H1 (cell line): ENCODE measurements at regions not wholly inside any gene's neighbourhood (a gene's known extent, or its start where the extent isn't known, plus 50 kb on each side); places are given as distances from the start of the nearest gene placed in this dataset.

Experiments used
- CTCF ChIA-PET: fragments of 300-600 bp; sonication (Branson Sonifier 250); formaldehyde crosslinking; loops from one replicate; lab custom pipeline; 2021; ENCODE audit not compliant: partially characterized antibody; lab: Charles Lee
- POLR2A ChIA-PET: fragments of 300-600 bp; sonication (Branson Sonifier 250); formaldehyde crosslinking; loops from one replicate; lab custom pipeline; 2021; ENCODE audit warnings: inconsistent platforms; ENCODE audit not compliant: partially characterized antibody; lab: Charles Lee
- DNase-seq, 2 experiments: peaks; one replicate each; pipeline versions ENCODE4 v3.0.0 to v3.0.0-alpha.2; 2010 to 2022; ENCODE audit warnings: low spot score in 2 of 2, low read depth in 1 of 2, mixed read lengths in 1 of 2
- FAIRE-seq: peaks from 2 replicates; lab custom pipeline; 2011; peaks lifted over from hg19 to GRCh38; lab: Jason Lieb, UNC
- H2AFZ ChIP-seq: 2 replicates; pipeline ENCODE4 v1.8.1; 2012; ENCODE audit warnings: low read length, inconsistent platforms
- H2AK5ac ChIP-seq: 2 replicates; pipeline ENCODE4 v1.6.1; 2013; ENCODE audit warnings: low read depth, low read length
- H2BK120ac ChIP-seq: replicated peaks from 2 replicates; pipeline ENCODE3; 2013; ENCODE audit warnings: low read depth, low read length, inconsistent platforms
- H2BK12ac ChIP-seq: 2 replicates; pipeline ENCODE4 v1.6.1; 2013; ENCODE audit warnings: low read depth, low read length
- H2BK15ac ChIP-seq: 2 replicates; pipeline ENCODE4 v1.6.1; 2013; ENCODE audit warnings: low read length
- H2BK20ac ChIP-seq: 2 replicates; pipeline ENCODE4 v1.6.1; 2013; ENCODE audit warnings: low read length
- H2BK5ac ChIP-seq: 2 replicates; pipeline ENCODE4 v1.6.1; 2013; ENCODE audit warnings: low read depth, low read length
- H3K14ac ChIP-seq: 2 replicates; pipeline ENCODE4 v1.6.1; 2013; ENCODE audit warnings: inconsistent platforms; ENCODE audit not compliant: insufficient read length
- H3K18ac ChIP-seq: 2 replicates; pipeline ENCODE4 v1.6.1; 2013; ENCODE audit warnings: low read length; ENCODE audit errors: extremely low read depth
- H3K23ac ChIP-seq: 2 replicates; pipeline ENCODE4 v1.6.1; 2013; ENCODE audit warnings: inconsistent platforms; ENCODE audit not compliant: insufficient read length
- H3K23me2 ChIP-seq: 2 replicates; pipeline ENCODE4 v1.6.1; 2013; ENCODE audit warnings: low read depth, low read length
- H3K27ac ChIP-seq: 2 replicates; pipeline ENCODE4 v1.6.1; 2011; ENCODE audit warnings: low read depth, low read length, inconsistent platforms
- H3K27me3 ChIP-seq, 4 experiments: replicated peaks in 1 of 4; 1 replicate in 1 of 4; 2 replicates in 3 of 4; pipeline versions ENCODE4 v1.6.1 to v1.8.1; 2011 to 2013; ENCODE audit warnings: low read length in 3 of 4, mild to moderate bottlenecking in 3 of 4, inconsistent platforms in 2 of 4, mixed read lengths in 2 of 4, moderate library complexity in 1 of 4; ENCODE audit not compliant: control insufficient read depth in 3 of 4, insufficient read depth in 3 of 4; ENCODE audit errors: extremely low read depth in 1 of 4
- H3K36me3 ChIP-seq, 4 experiments: 2 replicates each; pipeline versions ENCODE4 v1.6.1 to v1.8.1; 2011 to 2013; ENCODE audit warnings: mild to moderate bottlenecking in 4 of 4, low read length in 3 of 4, moderate library complexity in 2 of 4, control low read depth in 1 of 4, inconsistent platforms in 1 of 4; ENCODE audit not compliant: insufficient read depth in 4 of 4, control insufficient read depth in 2 of 4
- H3K4ac ChIP-seq: replicated peaks from 2 replicates; pipeline ENCODE3; 2013; ENCODE audit warnings: low read length, low read depth, mixed read lengths, inconsistent platforms; ENCODE audit not compliant: insufficient read length
- H3K4me1 ChIP-seq, 4 experiments: replicated peaks in 1 of 4; 1 replicate in 1 of 4; 2 replicates in 3 of 4; pipeline versions ENCODE4 v1.6.1 to v1.8.1; 2011 to 2013; ENCODE audit warnings: low read length in 3 of 4, inconsistent platforms in 2 of 4, mixed read lengths in 1 of 4; ENCODE audit not compliant: insufficient read depth in 4 of 4, control insufficient read depth in 3 of 4
- H3K4me2 ChIP-seq, 2 experiments: 2 replicates each; pipeline versions ENCODE4 v1.6.1 to v1.8.1; 2011 to 2013; ENCODE audit warnings: low read depth in 2 of 2, low read length in 2 of 2, control low read depth in 1 of 2, inconsistent platforms in 1 of 2, mild to moderate bottlenecking in 1 of 2; ENCODE audit not compliant: insufficient read depth in 1 of 2
- H3K4me3 ChIP-seq, 4 experiments: fragments of 200-600, 300-600 bp in 1 of 4; sonication (generic), shearing (Covaris generic), sonication (Bioruptor Twin) in 1 of 4; 2 replicates each; pipeline versions ENCODE4 v1.5.1 to v1.8.1; 2011 to 2016; ENCODE audit warnings: low read length in 4 of 4, low read depth in 3 of 4, control low read depth in 2 of 4, inconsistent platforms in 2 of 4, mild to moderate bottlenecking in 2 of 4, mixed read lengths in 1 of 4, moderate library complexity in 1 of 4; ENCODE audit not compliant: insufficient read depth in 2 of 4; ENCODE audit errors: extremely low read depth in 1 of 4
- H3K56ac ChIP-seq: replicated peaks from 2 replicates; pipeline ENCODE3; 2013; ENCODE audit warnings: low read depth, mild to moderate bottlenecking, mixed read lengths, low read length, inconsistent platforms; ENCODE audit not compliant: insufficient read length
- H3K79me1 ChIP-seq: 2 replicates; pipeline ENCODE4 v1.6.1; 2013; ENCODE audit warnings: low read depth, low read length, control low read depth
- H3K79me2 ChIP-seq, 2 experiments: 2 replicates each; pipeline versions ENCODE4 v1.6.1 to v1.8.1; 2012 to 2013; ENCODE audit warnings: low read length in 2 of 2, mild to moderate bottlenecking in 2 of 2, inconsistent platforms in 1 of 2; ENCODE audit not compliant: insufficient read depth in 2 of 2, control insufficient read depth in 1 of 2
- H3K9ac ChIP-seq, 4 experiments: replicated peaks in 1 of 4; 1 replicate in 1 of 4; 2 replicates in 3 of 4; pipeline versions ENCODE4 v1.6.1 to v1.8.1; 2011 to 2013; ENCODE audit warnings: low read depth in 3 of 4, low read length in 3 of 4, control low read depth in 2 of 4, mild to moderate bottlenecking in 2 of 4, moderate library complexity in 2 of 4, inconsistent platforms in 1 of 4; ENCODE audit errors: extremely low read depth in 1 of 4
- H3K9me3 ChIP-seq, 2 experiments: 2 replicates each; pipeline versions ENCODE4 v1.6.1 to v1.8.1; 2012 to 2013; ENCODE audit warnings: mild to moderate bottlenecking in 2 of 2, moderate library complexity in 2 of 2, control low read depth in 1 of 2, inconsistent platforms in 1 of 2, low read depth in 1 of 2, low read length in 1 of 2, mixed read lengths in 1 of 2; ENCODE audit not compliant: insufficient read depth in 2 of 2
- H4K20me1 ChIP-seq, 2 experiments: replicated peaks in 1 of 2; 2 replicates each; pipeline versions ENCODE3 to v1.8.1; 2011 to 2013; ENCODE audit warnings: inconsistent platforms in 2 of 2, low read length in 2 of 2, mild to moderate bottlenecking in 1 of 2; ENCODE audit not compliant: insufficient read depth in 2 of 2, control insufficient read depth in 1 of 2
- H4K5ac ChIP-seq: 2 replicates; pipeline ENCODE4 v1.6.1; 2013; ENCODE audit warnings: low read length, low read depth, mixed read lengths, inconsistent platforms; ENCODE audit not compliant: insufficient read length
- H4K8ac ChIP-seq: 2 replicates; pipeline ENCODE4 v1.8.0; 2013; ENCODE audit warnings: mild to moderate bottlenecking, moderate library complexity, low read length, inconsistent platforms; ENCODE audit not compliant: insufficient read depth; ENCODE audit errors: extremely low read depth
- H4K91ac ChIP-seq: replicated peaks from 2 replicates; pipeline ENCODE3; 2013; ENCODE audit warnings: low read length, mixed read lengths, inconsistent platforms; ENCODE audit not compliant: insufficient read length
- CHD2 ChIP-seq: IDR thresholded peaks from 2 replicates; pipeline ENCODE4 v1.6.1; 2012; ENCODE audit warnings: low read length, improper control_type of control experiment
- EP300 ChIP-seq, 2 experiments: IDR thresholded peaks; 1 replicate in 1 of 2; 2 replicates in 1 of 2; pipeline ENCODE4 v1.6.1; 2011 to 2012; ENCODE audit warnings: low read depth in 2 of 2, low read length in 2 of 2, mild to moderate bottlenecking in 2 of 2, borderline replicate concordance in 1 of 2, inconsistent platforms in 1 of 2, moderate library complexity in 1 of 2
- FOSL1 ChIP-seq: IDR thresholded peaks from 2 replicates; pipeline ENCODE4 v1.6.1; 2011; ENCODE audit warnings: mild to moderate bottlenecking, low read depth, low read length, moderate library complexity; ENCODE audit not compliant: insufficient read depth
- HDAC2 ChIP-seq, 2 experiments: fragments of 300-600 bp in 1 of 2; sonication (generic) in 1 of 2; IDR thresholded peaks; 2 replicates each; pipeline ENCODE4 v1.6.1; 2011 to 2012; ENCODE audit warnings: low read depth in 2 of 2, low read length in 2 of 2, mild to moderate bottlenecking in 2 of 2, moderate library complexity in 2 of 2, borderline replicate concordance in 1 of 2, inconsistent platforms in 1 of 2
- POLR2A ChIP-seq, 2 experiments: IDR thresholded peaks; 1 replicate in 1 of 2; 2 replicates in 1 of 2; pipeline ENCODE4 v1.6.1; 2011; ENCODE audit warnings: low read depth in 2 of 2, low read length in 2 of 2, mild to moderate bottlenecking in 2 of 2; ENCODE audit errors: control extremely low read depth in 1 of 2
- RAD21 ChIP-seq, 2 experiments: IDR thresholded peaks in 1 of 2; conservative IDR thresholded peaks in 1 of 2; 2 replicates each; pipeline ENCODE4 v1.6.1; 2011; ENCODE audit warnings: low read depth in 2 of 2, low read length in 2 of 2, improper control_type of control experiment in 1 of 2, inconsistent platforms in 1 of 2, mild to moderate bottlenecking in 1 of 2, moderate library complexity in 1 of 2
- RBBP5 ChIP-seq: IDR thresholded peaks from 2 replicates; pipeline ENCODE4 v1.7.1; 2012; ENCODE audit warnings: low read depth, mild to moderate bottlenecking, inconsistent platforms, low read length, moderate library complexity, borderline replicate concordance
- RXRA ChIP-seq: IDR thresholded peaks from 2 replicates; pipeline ENCODE4 v1.6.1; 2011; ENCODE audit warnings: low read depth, mild to moderate bottlenecking, low read length, moderate library complexity; ENCODE audit not compliant: insufficient read depth
- SIX5 ChIP-seq: IDR thresholded peaks from 2 replicates; pipeline ENCODE4 v1.6.1; 2011; ENCODE audit warnings: mild to moderate bottlenecking, low read depth, low read length
- SP1 ChIP-seq: IDR thresholded peaks from 2 replicates; pipeline ENCODE4 v1.6.1; 2011; ENCODE audit warnings: low read depth, low read length
- SRF ChIP-seq: IDR thresholded peaks from 2 replicates; pipeline ENCODE4 v1.6.1; 2011; ENCODE audit warnings: mild to moderate bottlenecking, low read depth, low read length, moderate library complexity
- TBP ChIP-seq: IDR thresholded peaks from 2 replicates; pipeline ENCODE4 v1.6.1; 2011; ENCODE audit warnings: low read depth, low read length, improper control_type of control experiment
- ZNF274 ChIP-seq: IDR thresholded peaks from 2 replicates; pipeline ENCODE4 v1.7.0; 2012; ENCODE audit warnings: low read length, borderline replicate concordance; ENCODE audit errors: extremely low read depth
- WGBS, 2 experiments: shearing (Covaris generic) in 1 of 2; methylation state at CpG; one replicate each; pipeline versions ENCODE4 v1.1.6 to v1.1.7; 2013 to 2015; ENCODE audit warnings: low lambda C conversion rate in 2 of 2, mixed read lengths in 2 of 2, inconsistent platforms in 1 of 2, low coverage in 1 of 2, missing lambda C conversion rate in 1 of 2; ENCODE audit not compliant: insufficient replicate concordance in 2 of 2, insufficient coverage in 1 of 2, insufficient read length in 1 of 2; ENCODE audit errors: extremely low coverage in 1 of 2, missing lambda C conversion rate in 1 of 2; 5-methylcytosine and 5-hydroxymethylcytosine counted together

GRCh38 chr2:196331851-196332250 is 160.5 kb upstream of the STK17B start:
- Histone ChIP-seq H3K79me1 (no peaks in the 10 kb centered on the region), H2BK120ac (no peak overlapping the region), H2AFZ (no peak overlapping the region), H3K9me3 (no peaks in the 10 kb centered on the region), H3K36me3 (no peaks in the 10 kb centered on the region), H2BK15ac (no peak overlapping the region), H3K9ac (no peak overlapping the region), H3K18ac (no peak overlapping the region), H2AK5ac (no peak overlapping the region), H4K5ac (no peak overlapping the region), H3K4me2 (no peak overlapping the region), H4K8ac (no peak overlapping the region), H3K79me2 (no peaks in the 10 kb centered on the region), H3K4me3 (no peak overlapping the region), H3K56ac (no peak overlapping the region), H3K14ac (no peak overlapping the region), H4K91ac (no peak overlapping the region), H4K20me1 (no peaks in the 10 kb centered on the region), H3K27ac (no peak overlapping the region), H3K4ac (no peak overlapping the region), H2BK20ac (no peak overlapping the region), H3K23ac (no peak overlapping the region), H3K23me2 (no peaks in the 10 kb centered on the region), H2BK5ac (no peak overlapping the region), H2BK12ac (no peak overlapping the region), H3K27me3 (no peaks in the 10 kb centered on the region), H3K4me1 (no peaks in the 10 kb centered on the region)
- WGBS, 2 experiments, result 42% methylated on average over 4 of the region's 4 CpGs; no CpG with 5 or more reads in 1 of the 2 experiments
- no peak for DNase-seq
- ChIA-PET CTCF (interaction anchor here (1.0 to 1.2 kb wide), 2 partner anchors 15 to 137 kb away, joined by 3 read pairs; no protein-coding TSS in a partner anchor), POLR2A (no interaction called here)
- no peak for FAIRE-seq
- no peak for TF ChIP-seq SP1
- no peak for TF ChIP-seq HDAC2 (IDR thresholded peaks at IDR 0.05; ENCODE audit: borderline replicate concordance in 1 of 2, low read depth in 2 of 2, low read length in 2 of 2)
- no peak for TF ChIP-seq RAD21 (IDR thresholded peaks at IDR 0.05 in 1 of 2, conservative IDR thresholded peaks at IDR 0.05 in 1 of 2; ENCODE audit: low read depth in 2 of 2, low read length in 2 of 2)
- TF ChIP-seq POLR2A (IDR thresholded peaks at IDR 0.05; ENCODE audit: control extremely low read depth in 1 of 2, low read depth in 2 of 2, low read length in 2 of 2), result no peak
- TF ChIP-seq RBBP5, result no peak
- TF ChIP-seq EP300 (IDR thresholded peaks at IDR 0.05; ENCODE audit: borderline replicate concordance in 1 of 2, low read depth in 2 of 2, low read length in 2 of 2), result no peak
- TF ChIP-seq TBP, result no peak
- TF ChIP-seq ZNF274, result no peak
- no peak for TF ChIP-seq SIX5
- TF ChIP-seq FOSL1, result no peak
- no peak for TF ChIP-seq CHD2
- TF ChIP-seq RXRA, result no peak
- TF ChIP-seq SRF, result no peak
